GM23338 (cell line): ENCODE measurements at regions not wholly inside any gene's neighbourhood (a gene's known extent, or its start where the extent isn't known, plus 50 kb on each side); places are given as distances from the start of the nearest gene placed in this dataset.
"Not testable (repeated sequence)": the region's sequence is repeated elsewhere in the genome, so short reads cannot be mapped to it uniquely, and the experiment has no call there.

ENCODE experiments used
- ATAC-seq: fragments of 200-7000 bp; cut with Tn5 transposase; 3 replicates; pipeline ENCODE4 v1.9.1; 2020
- DNase-seq: peaks from one replicate; pipeline ENCODE4 v3.0.0-alpha.2; 2015; ENCODE audit warnings: low spot score
- H2AFZ ChIP-seq: fragments of 200-600 bp; sonication (generic); 2 replicates; pipeline ENCODE4 v1.8.0; 2016; ENCODE audit warnings: antibody characterized with exemption, mild to moderate bottlenecking, moderate library complexity
- H3F3A ChIP-seq: fragments of 200-600 bp; sonication (generic); replicated peaks from 2 replicates; pipeline ENCODE4 v1.8.0; 2017; ENCODE audit warnings: antibody characterized with exemption, mixed run types, low read depth
- H3K27ac ChIP-seq: fragments of 200-600 bp; sonication (generic); 2 replicates; pipeline ENCODE4 v1.6.1; 2016; ENCODE audit warnings: low read depth
- H3K27me3 ChIP-seq: fragments of 200-600 bp; sonication (generic); 2 replicates; pipeline ENCODE4 v1.8.0; 2016; ENCODE audit warnings: mild to moderate bottlenecking, mixed run types, moderate library complexity; ENCODE audit not compliant: insufficient read depth
- H3K36me3 ChIP-seq: fragments of 200-600 bp; sonication (generic); 2 replicates; pipeline ENCODE4 v1.8.0; 2016; ENCODE audit warnings: mild to moderate bottlenecking; ENCODE audit not compliant: insufficient read depth
- H3K4me1 ChIP-seq: fragments of 200-600 bp; sonication (generic); 2 replicates; pipeline ENCODE4 v1.8.0; 2016; ENCODE audit warnings: mild to moderate bottlenecking, moderate library complexity; ENCODE audit not compliant: insufficient read depth
- H3K4me2 ChIP-seq: fragments of 200-600 bp; sonication (generic); 2 replicates; pipeline ENCODE4 v1.7.1; 2017; ENCODE audit warnings: mixed run types
- H3K4me3 ChIP-seq: fragments of 200-600 bp; sonication (generic); 2 replicates; pipeline ENCODE4 v1.6.1; 2016; ENCODE audit warnings: mixed run types
- H3K79me2 ChIP-seq: fragments of 200-600 bp; sonication (generic); replicated peaks from 2 replicates; pipeline ENCODE4 v1.8.0; 2017; ENCODE audit warnings: mild to moderate bottlenecking; ENCODE audit not compliant: insufficient read depth
- H3K9me2 ChIP-seq: fragments of 200-600 bp; sonication (generic); 2 replicates; pipeline ENCODE4 v1.8.0; 2017; ENCODE audit not compliant: insufficient read depth
- H4K20me1 ChIP-seq: fragments of 200-600 bp; sonication (generic); replicated peaks from 2 replicates; pipeline ENCODE4 v1.8.0; 2017; ENCODE audit warnings: mild to moderate bottlenecking; ENCODE audit not compliant: insufficient read depth
- H3K27ac Mint-ChIP-seq: 2 replicates; pipeline ENCODE4 v1.8.0; 2020; ENCODE audit warnings: inconsistent platforms, mild to moderate bottlenecking, moderate library complexity, mixed read lengths
- H3K27me3 Mint-ChIP-seq: 3 replicates; pipeline ENCODE4 v1.8.0; 2022; ENCODE audit warnings: low read depth, mild to moderate bottlenecking, moderate library complexity, mixed read lengths, inconsistent platforms; ENCODE audit not compliant: insufficient read depth, poor library complexity
- H3K36me3 Mint-ChIP-seq: 3 replicates; pipeline ENCODE4 v1.8.0; 2021; ENCODE audit warnings: low read depth, mild to moderate bottlenecking, inconsistent platforms, moderate library complexity, mixed read lengths
- H3K4me1 Mint-ChIP-seq: 3 replicates; pipeline ENCODE4 v1.8.0; 2020; ENCODE audit warnings: mild to moderate bottlenecking, inconsistent platforms, mixed read lengths
- H3K4me3 Mint-ChIP-seq: 3 replicates; pipeline ENCODE4 v1.8.0; 2021; ENCODE audit warnings: moderate library complexity, mild to moderate bottlenecking, inconsistent platforms, mixed read lengths
- H3K9me3 Mint-ChIP-seq: 3 replicates; pipeline ENCODE4 v1.8.0; 2020; ENCODE audit warnings: moderate library complexity, mild to moderate bottlenecking, inconsistent platforms, mixed read lengths
- TF ChIP-seq, protein P1 (sequence below): fragments of 250-450 bp; sonication (Bioruptor Pico); IDR thresholded peaks from 2 replicates; pipeline ENCODE4 v1.5.0; 2020; ENCODE audit warnings: mild to moderate bottlenecking, moderate library complexity
- TF ChIP-seq, protein P2 (sequence below): IDR thresholded peaks from 2 replicates; pipeline ENCODE4 v1.6.1; 2016; ENCODE audit warnings: antibody characterized with exemption

DNA sequence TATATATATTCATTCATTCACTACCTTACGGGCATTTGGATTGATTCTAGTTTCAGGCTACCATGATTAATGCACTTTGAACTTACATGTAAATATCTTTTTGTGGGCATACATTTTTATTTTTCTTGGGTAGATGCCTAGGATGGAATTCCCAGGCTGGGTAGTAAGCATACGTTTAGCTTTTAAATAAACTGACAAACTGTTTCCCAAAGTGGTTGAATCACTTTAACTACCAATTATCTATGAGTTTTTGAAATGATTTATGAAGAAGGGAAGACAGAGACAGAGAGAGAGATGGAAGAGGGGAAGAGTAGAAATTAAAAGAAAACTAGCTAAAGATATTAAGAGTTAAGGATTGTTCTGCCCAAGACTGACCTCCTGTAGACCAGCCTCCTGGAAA is 612.6 kb downstream of the PSAT1 start (continued):
- TF ChIP-seq, protein P1, sequence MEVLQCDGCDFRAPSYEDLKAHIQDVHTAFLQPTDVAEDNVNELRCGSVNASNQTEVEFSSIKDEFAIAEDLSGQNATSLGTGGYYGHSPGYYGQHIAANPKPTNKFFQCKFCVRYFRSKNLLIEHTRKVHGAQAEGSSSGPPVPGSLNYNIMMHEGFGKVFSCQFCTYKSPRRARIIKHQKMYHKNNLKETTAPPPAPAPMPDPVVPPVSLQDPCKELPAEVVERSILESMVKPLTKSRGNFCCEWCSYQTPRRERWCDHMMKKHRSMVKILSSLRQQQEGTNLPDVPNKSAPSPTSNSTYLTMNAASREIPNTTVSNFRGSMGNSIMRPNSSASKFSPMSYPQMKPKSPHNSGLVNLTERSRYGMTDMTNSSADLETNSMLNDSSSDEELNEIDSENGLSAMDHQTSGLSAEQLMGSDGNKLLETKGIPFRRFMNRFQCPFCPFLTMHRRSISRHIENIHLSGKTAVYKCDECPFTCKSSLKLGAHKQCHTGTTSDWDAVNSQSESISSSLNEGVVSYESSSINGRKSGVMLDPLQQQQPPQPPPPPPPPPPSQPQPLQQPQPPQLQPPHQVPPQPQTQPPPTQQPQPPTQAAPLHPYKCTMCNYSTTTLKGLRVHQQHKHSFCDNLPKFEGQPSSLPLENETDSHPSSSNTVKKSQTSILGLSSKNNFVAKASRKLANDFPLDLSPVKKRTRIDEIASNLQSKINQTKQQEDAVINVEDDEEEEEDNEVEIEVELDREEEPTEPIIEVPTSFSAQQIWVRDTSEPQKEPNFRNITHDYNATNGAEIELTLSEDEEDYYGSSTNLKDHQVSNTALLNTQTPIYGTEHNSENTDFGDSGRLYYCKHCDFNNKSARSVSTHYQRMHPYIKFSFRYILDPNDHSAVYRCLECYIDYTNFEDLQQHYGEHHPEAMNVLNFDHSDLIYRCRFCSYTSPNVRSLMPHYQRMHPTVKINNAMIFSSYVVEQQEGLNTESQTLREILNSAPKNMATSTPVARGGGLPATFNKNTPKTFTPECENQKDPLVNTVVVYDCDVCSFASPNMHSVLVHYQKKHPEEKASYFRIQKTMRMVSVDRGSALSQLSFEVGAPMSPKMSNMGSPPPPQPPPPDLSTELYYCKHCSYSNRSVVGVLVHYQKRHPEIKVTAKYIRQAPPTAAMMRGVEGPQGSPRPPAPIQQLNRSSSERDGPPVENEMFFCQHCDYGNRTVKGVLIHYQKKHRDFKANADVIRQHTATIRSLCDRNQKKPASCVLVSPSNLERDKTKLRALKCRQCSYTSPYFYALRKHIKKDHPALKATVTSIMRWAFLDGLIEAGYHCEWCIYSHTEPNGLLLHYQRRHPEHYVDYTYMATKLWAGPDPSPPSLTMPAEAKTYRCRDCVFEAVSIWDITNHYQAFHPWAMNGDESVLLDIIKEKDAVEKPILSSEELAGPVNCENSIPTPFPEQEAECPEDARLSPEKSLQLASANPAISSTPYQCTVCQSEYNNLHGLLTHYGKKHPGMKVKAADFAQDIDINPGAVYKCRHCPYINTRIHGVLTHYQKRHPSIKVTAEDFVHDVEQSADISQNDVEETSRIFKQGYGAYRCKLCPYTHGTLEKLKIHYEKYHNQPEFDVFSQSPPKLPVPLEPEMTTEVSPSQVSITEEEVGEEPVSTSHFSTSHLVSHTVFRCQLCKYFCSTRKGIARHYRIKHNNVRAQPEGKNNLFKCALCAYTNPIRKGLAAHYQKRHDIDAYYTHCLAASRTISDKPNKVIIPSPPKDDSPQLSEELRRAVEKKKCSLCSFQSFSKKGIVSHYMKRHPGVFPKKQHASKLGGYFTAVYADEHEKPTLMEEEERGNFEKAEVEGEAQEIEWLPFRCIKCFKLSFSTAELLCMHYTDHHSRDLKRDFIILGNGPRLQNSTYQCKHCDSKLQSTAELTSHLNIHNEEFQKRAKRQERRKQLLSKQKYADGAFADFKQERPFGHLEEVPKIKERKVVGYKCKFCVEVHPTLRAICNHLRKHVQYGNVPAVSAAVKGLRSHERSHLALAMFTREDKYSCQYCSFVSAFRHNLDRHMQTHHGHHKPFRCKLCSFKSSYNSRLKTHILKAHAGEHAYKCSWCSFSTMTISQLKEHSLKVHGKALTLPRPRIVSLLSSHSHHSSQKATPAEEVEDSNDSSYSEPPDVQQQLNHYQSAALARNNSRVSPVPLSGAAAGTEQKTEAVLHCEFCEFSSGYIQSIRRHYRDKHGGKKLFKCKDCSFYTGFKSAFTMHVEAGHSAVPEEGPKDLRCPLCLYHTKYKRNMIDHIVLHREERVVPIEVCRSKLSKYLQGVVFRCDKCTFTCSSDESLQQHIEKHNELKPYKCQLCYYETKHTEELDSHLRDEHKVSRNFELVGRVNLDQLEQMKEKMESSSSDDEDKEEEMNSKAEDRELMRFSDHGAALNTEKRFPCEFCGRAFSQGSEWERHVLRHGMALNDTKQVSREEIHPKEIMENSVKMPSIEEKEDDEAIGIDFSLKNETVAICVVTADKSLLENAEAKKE (CRISPR knock-in tag), result no peak

DNA sequence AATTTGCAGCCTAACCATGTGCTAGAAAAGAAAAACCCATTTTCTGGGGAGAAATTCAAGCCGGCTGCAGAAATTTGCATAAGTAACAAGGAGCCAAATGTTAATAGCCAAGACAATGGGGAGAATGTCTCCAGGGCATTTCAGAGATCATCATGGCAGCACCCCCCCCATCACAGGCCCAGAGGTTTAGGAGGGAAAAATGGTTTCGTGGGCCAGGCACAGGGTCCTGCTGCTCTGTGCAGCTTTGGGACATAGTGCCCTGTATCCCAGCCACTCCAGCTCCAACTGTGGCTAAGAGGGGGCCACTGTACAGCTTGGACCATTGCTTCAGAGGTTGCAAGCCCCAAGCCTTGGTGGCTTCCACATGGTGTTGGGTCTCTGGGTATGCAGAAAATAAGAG is 620.0 kb downstream of the PSAT1 start:
- not testable (repeated sequence) for H3K4me1 Mint-ChIP-seq, H3K4me3 ChIP-seq, H3K36me3 ChIP-seq, H3F3A ChIP-seq, H2AFZ ChIP-seq, H3K27ac Mint-ChIP-seq, H3K27ac ChIP-seq, H3K27me3 Mint-ChIP-seq, H3K4me2 ChIP-seq, H4K20me1 ChIP-seq, DNase-seq, H3K9me2 ChIP-seq, H3K27me3 ChIP-seq, ATAC-seq, H3K4me1 ChIP-seq, H3K79me2 ChIP-seq, H3K4me3 Mint-ChIP-seq
- peaks cover 17% of the 10 kb centered on the region for H3K9me3 Mint-ChIP-seq
- peaks cover 14% of the 10 kb centered on the region for H3K36me3 Mint-ChIP-seq

DNA sequence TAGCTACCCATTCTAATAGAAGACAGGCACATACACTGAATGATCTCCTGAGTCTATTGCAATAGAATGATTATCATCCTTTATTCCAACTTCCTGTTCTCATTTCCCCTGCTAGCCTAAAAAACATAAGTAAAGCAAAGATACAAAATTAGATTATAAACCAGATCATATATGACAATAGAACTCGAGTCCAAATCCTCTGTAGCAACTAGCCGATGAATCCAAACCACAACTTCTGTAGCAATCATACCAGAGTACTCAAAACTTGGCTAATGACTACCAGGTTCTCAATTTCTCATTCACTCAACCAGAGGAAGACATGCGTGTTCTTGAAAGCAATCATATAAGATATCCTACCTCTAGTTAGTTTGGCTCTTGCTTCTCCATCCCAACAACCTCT is 622.1 kb downstream of the PSAT1 start:
- Histone ChIP-seq H2AFZ (no peak overlapping the region), H3K36me3 (0 out of 2 replicates have a peak, but pooled peaks cover 8% of the 10 kb centered on the region), H3K9me2 (no peaks in the 10 kb centered on the region), H3K27me3 (no peaks in the 10 kb centered on the region), H3K4me1 (no peaks in the 10 kb centered on the region), H3K4me2 (no peak overlapping the region), H4K20me1 (no peaks in the 10 kb centered on the region), H3F3A (no peaks in the 10 kb centered on the region), H3K27ac (no peak overlapping the region), H3K4me3 (no peak overlapping the region), H3K79me2 (no peaks in the 10 kb centered on the region)
- H3K4me1 Mint-ChIP-seq, result no peaks in the 10 kb centered on the region
- peaks cover 17% of the 10 kb centered on the region for H3K9me3 Mint-ChIP-seq
- H3K4me3 Mint-ChIP-seq, result no peak overlapping the region
- ATAC-seq (no peak), DNase-seq (no peak)
- peaks cover 14% of the 10 kb centered on the region for H3K36me3 Mint-ChIP-seq
- H3K27me3 Mint-ChIP-seq, result no peaks in the 10 kb centered on the region
- TF ChIP-seq, protein P2, sequence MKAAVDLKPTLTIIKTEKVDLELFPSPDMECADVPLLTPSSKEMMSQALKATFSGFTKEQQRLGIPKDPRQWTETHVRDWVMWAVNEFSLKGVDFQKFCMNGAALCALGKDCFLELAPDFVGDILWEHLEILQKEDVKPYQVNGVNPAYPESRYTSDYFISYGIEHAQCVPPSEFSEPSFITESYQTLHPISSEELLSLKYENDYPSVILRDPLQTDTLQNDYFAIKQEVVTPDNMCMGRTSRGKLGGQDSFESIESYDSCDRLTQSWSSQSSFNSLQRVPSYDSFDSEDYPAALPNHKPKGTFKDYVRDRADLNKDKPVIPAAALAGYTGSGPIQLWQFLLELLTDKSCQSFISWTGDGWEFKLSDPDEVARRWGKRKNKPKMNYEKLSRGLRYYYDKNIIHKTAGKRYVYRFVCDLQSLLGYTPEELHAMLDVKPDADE, result no peak
- no peak overlapping the region for H3K27ac Mint-ChIP-seq
